ENCODE measurements at regions not wholly inside any gene's neighbourhood (a gene's known extent, or its start where the extent isn't known, plus 50 kb on each side); places are given as distances from the start of the nearest gene placed in this dataset.
"Not testable (repeated sequence)": the region's sequence is repeated elsewhere in the genome, so short reads cannot be mapped to it uniquely, and the experiment has no call there.

DNA sequence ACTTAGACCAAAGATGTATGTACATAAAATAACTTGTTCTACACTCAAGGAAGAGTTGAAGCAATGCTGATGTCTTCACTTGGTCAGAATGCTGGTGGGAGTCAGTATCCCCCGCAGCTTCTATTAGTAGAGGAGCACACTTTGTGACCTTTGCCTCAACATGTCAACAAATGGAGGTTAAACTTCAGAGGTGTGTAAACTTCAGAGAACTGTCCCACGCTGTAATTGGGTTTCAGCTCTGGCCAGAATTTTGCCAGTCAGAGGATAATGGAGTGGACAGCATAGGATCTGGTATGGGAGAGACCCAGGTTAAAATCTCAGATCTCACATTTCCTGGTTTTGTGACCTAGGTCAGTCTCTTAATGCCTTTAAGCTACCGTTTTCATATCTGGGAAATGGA lies 107.6 kb upstream of the ZNF644 start:
- no peaks in the 10 kb centered on the region for H3K36me3 Mint-ChIP-seq (ENCODE audit: low read depth)
- peaks cover 9% of the 10 kb centered on the region for H3K4me1 Mint-ChIP-seq (ENCODE audit: low read depth)
- no peaks in the 10 kb centered on the region for H3K9me3 Mint-ChIP-seq
- H3K4me3 Mint-ChIP-seq = no peak overlapping the region
- H3K27ac Mint-ChIP-seq = no peak overlapping the region
- peaks cover 39% of the 10 kb centered on the region for H3K27me3 Mint-ChIP-seq

DNA sequence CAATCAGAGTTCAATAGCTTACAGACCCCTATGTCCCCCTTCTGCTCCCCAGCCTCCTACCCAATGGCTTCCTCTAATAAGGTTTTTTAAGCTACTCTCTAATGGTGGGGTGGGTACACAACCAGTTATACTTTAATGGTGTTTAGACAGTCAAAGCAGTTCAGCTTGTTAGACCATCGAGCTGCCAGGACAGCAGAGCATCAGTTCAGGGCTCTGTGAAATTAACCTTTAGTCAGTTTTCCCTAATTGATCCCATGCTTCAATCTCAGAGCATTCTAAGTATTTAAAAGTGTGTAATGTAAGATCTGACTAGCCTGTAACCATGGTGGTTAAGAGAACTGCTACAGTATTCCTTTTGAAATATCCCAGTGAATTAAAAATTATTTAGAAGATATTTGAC lies 107.2 kb upstream of the ZNF644 start:
- H3K4me1 Mint-ChIP-seq (ENCODE audit: low read depth) = peaks cover 13% of the 10 kb centered on the region
- H3K27ac Mint-ChIP-seq = no peak overlapping the region
- peaks cover 37% of the 10 kb centered on the region for H3K27me3 Mint-ChIP-seq

DNA sequence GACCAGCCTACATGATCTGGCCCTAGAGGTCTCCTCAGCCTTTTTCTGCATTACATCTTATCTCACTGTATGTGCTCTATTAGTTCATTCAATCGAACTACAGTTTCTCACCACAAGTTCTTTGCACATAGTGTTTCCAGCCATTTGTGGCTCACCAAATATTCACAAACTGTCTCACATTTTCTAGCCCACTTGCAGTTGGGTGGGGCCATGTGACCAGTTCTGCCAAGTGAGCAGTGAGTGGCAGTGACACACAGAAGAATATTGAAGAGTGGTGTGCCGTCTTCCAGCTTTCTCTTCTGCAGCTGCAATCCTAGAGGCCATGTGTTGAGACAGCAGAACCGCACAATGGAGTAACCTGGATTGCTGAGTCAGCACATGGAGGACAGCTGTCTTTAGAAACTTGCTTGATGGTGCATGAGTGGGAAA lies 103.2 kb upstream of the ZNF644 start:
- H3K4me1 Mint-ChIP-seq (ENCODE audit: low read depth) = peaks cover 23% of the 10 kb centered on the region
- peaks cover 30% of the 10 kb centered on the region for H3K27me3 Mint-ChIP-seq
- H3K9me3 Mint-ChIP-seq = no peaks in the 10 kb centered on the region
- H3K4me3 Mint-ChIP-seq = peak overlapping the region; percentile 47
- no peaks in the 10 kb centered on the region for H3K36me3 Mint-ChIP-seq (ENCODE audit: low read depth)
- H3K27ac Mint-ChIP-seq = peak overlapping the region; percentile 92

More for the DNA sequence above, 107.2 kb upstream of the ZNF644 start:
- H3K4me3 Mint-ChIP-seq = no peak overlapping the region
- no peaks in the 10 kb centered on the region for H3K9me3 Mint-ChIP-seq
- no peaks in the 10 kb centered on the region for H3K36me3 Mint-ChIP-seq (ENCODE audit: low read depth)

DNA sequence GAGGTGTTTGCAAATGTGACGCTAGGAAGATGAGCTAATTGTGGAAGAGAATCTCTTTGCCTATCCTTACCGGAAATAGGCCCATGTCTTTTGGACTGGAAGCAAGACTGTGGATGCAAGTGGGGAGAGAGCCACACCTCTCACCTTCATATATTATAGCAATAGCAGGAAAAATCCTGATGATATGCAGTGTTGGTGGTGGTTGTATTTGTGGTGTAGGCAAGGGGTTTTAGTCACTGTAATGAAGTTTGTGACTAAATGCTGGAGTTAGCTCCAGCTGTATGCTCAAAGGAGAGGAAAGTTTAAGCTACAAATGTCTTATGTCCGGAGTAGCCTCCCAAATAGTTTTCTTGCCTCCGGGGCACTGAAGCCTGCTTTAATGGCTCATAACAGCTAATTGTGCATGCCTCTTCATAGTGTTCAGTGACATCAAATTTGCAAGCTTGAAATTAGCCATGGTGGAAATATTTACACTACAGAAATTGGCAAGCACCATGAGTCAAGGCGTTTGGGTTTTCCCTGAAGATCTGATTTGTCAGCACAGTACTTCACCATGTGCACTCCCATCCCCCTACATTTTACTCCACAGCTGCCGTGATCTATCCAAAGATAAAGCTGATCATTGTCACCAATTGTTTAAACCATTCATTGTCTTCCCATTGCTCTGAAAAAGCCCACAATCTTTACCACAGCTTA lies 102.6 kb upstream of the ZNF644 start:
- no peaks in the 10 kb centered on the region for H3K36me3 Mint-ChIP-seq (ENCODE audit: low read depth)
- H3K4me1 Mint-ChIP-seq (ENCODE audit: low read depth) = peaks cover 23% of the 10 kb centered on the region
- peaks cover 27% of the 10 kb centered on the region for H3K27me3 Mint-ChIP-seq
- H3K4me3 Mint-ChIP-seq = peak overlapping the region; percentile 47
- no peaks in the 10 kb centered on the region for H3K9me3 Mint-ChIP-seq
- peak overlapping the region; percentile 92 for H3K27ac Mint-ChIP-seq

DNA sequence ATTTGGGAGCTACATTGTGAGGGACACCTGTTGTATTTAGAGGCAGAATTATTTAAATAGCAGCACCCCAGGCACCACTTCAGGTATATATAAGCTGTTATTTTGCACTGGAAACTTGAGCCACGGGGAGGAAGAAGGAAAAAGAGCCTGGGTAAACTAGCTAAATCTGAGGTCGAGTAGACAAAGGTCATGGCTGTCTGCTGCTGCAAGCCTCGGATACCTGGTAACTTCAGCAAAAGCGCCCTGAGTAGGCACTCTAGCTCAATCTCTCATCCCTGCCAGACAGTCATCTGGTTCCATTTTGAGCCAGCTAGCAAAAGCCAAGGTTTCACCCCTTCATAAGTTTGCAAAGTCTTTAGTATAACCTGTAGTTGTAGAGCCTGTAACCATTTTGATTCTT lies 101.9 kb upstream of the ZNF644 start:
- Mint-ChIP-seq H3K27me3 (peaks cover 22% of the 10 kb centered on the region), H3K27ac (peak overlapping the region; percentile 92), H3K9me3 (no peaks in the 10 kb centered on the region), H3K4me3 (no peak overlapping the region), H3K36me3 (ENCODE audit: low read depth) (no peaks in the 10 kb centered on the region), H3K4me1 (ENCODE audit: low read depth) (peaks cover 23% of the 10 kb centered on the region)

DNA sequence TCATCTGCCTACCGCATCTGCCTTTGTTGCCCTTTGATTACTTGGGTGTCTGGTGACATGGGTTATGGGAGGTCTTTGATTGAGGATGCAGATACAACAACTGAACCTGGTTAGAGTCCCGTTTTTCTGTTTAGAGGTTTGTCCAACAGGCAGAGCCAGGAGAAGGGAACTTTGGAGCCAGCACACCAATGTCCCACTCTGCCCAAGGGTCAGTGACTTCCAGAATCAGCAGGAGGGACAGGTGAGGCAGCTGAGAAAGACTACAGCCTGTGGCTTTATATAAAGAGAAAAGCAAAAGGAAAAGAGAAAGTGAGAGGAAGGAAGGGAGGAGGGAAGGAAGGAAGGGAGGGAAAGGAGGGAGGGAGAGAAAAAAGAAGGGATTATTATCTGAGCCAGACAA lies 101.5 kb upstream of the ZNF644 start:
- Mint-ChIP-seq H3K9me3 (no peaks in the 10 kb centered on the region), H3K36me3 (ENCODE audit: low read depth) (no peaks in the 10 kb centered on the region), H3K27me3 (peaks cover 22% of the 10 kb centered on the region), H3K4me1 (ENCODE audit: low read depth) (peaks cover 23% of the 10 kb centered on the region), H3K27ac (no peak overlapping the region), H3K4me3 (no peak overlapping the region)

DNA sequence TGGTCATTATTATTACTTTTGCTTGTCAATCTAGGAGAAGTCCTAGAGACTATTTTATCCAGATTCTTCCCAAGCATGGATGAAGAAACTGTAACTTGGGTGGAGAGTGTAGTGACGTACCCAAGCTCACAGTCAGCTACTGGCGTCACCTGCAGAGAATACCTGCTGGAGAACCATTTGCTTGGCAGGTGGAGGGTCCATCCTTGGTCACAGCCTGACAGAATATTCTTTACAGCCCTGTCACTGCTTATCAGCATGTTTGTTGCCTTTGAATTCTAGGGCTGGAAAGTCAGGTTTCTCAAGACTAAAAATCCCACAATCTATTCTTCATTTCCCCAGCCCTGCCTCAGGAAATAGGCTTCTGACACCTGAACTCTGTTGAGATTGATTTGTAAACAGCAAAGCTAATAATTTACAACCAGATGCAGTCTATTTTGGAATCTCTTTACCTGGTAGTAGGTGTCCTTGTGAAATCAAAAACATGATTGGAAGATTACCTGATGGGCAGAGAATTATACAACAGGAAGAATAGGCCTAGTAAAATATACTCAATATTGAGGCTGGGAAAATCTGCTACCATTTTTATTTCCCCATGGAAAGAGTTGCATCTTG lies 100.4 kb upstream of the ZNF644 start:
- Mint-ChIP-seq H3K36me3 (ENCODE audit: low read depth) (no peaks in the 10 kb centered on the region), H3K9me3 (no peaks in the 10 kb centered on the region), H3K27ac (no peak overlapping the region), H3K4me3 (no peak overlapping the region), H3K4me1 (ENCODE audit: low read depth) (peaks cover 24% of the 10 kb centered on the region), H3K27me3 (peaks cover 16% of the 10 kb centered on the region)

DNA sequence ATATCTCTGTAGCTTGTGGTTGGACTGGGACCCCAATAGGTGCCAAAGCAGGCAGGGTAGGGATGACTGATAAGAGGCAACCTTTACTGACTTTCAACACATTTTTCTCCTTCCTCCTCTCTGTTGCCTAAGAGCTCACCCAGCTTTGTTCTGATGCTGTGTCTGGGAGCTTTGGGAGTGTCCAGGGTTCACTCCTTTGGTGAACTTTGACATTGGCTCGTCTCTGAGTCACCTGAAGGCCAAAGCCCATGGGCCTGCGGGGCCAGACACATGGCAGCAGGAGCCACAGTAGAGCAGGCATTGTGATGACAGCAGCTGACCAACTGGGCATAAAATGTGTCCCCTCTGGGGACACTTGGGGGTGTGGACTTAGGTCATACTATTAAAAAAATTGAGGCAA lies 99.5 kb upstream of the ZNF644 start:
- no peaks in the 10 kb centered on the region for H3K36me3 Mint-ChIP-seq (ENCODE audit: low read depth)
- H3K4me1 Mint-ChIP-seq (ENCODE audit: low read depth) = peaks cover 31% of the 10 kb centered on the region
- no peak overlapping the region for H3K4me3 Mint-ChIP-seq
- H3K27ac Mint-ChIP-seq = no peak overlapping the region
- H3K9me3 Mint-ChIP-seq = no peaks in the 10 kb centered on the region
- H3K27me3 Mint-ChIP-seq = peaks cover 9% of the 10 kb centered on the region

DNA sequence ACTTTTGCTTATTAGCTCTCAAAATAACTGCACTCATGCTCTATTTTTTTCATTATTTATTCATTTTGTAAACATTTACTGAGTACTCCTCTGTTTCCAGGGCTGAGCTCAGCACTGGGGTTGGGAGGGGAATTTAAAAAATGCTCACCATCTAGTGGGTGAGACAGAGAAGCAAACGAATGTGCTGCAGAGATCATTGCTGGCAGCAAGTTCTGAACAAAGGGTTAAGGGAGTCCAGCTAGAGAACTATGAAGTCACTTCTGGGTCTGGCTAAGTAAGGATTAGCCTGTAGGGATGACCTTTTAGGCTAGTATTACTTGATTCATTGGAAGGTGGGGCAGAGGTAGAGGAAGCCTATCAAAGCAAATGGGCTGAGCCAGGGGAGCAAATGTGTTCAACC lies 99.1 kb upstream of the ZNF644 start:
- Mint-ChIP-seq H3K27ac (no peak overlapping the region), H3K36me3 (ENCODE audit: low read depth) (no peaks in the 10 kb centered on the region), H3K4me1 (ENCODE audit: low read depth) (peaks cover 31% of the 10 kb centered on the region), H3K9me3 (no peaks in the 10 kb centered on the region), H3K4me3 (no peak overlapping the region), H3K27me3 (peaks cover 9% of the 10 kb centered on the region)

DNA sequence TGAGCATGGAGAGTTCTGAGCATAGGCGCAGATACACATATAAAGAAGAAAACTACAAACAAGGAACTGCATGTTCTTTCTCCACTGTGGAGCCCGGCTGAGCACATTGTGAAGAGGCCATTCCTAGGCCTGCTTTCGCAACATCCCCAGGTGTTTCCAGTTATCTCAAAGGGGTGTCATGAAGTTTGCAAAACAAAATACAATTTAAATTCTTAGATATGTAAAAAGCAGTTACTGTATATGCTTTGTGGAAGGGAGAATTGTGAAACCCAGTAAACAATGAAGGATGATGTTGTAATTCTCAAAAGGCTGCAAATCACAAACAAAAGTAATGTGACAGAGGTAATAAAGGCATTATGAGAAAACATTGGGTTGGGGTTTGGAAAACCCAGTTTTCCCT lies 98.6 kb upstream of the ZNF644 start:
- Mint-ChIP-seq H3K36me3 (ENCODE audit: low read depth) (no peaks in the 10 kb centered on the region), H3K4me1 (ENCODE audit: low read depth) (peaks cover 31% of the 10 kb centered on the region), H3K9me3 (no peaks in the 10 kb centered on the region), H3K27ac (no peak overlapping the region), H3K27me3 (peaks cover 9% of the 10 kb centered on the region), H3K4me3 (no peak overlapping the region)

DNA sequence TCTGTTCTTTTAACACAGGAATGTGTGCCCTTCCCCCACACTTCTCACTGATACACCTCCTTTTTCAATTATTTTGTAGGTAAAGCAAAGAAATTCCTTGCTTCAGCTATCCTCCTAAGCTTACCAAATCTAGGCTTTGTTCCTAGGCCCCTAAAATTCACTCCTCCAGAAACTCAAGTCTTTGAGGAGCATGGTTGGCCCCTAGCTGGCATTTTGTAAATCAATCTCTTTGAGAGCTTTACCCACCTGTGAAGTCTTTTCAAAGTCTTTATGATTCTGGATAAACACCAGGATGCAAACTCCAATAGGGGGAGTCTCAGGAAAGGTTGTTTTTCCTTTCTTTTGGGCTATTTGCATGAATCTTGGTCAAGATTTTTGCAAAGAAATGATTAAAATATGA lies 82.9 kb upstream of the ZNF644 start:
- Mint-ChIP-seq H3K9me3 (no peaks in the 10 kb centered on the region), H3K36me3 (ENCODE audit: low read depth) (no peaks in the 10 kb centered on the region), H3K4me1 (ENCODE audit: low read depth) (peaks cover 9% of the 10 kb centered on the region), H3K27me3 (peaks cover 27% of the 10 kb centered on the region), H3K4me3 (no peak overlapping the region), H3K27ac (no peak overlapping the region)

DNA sequence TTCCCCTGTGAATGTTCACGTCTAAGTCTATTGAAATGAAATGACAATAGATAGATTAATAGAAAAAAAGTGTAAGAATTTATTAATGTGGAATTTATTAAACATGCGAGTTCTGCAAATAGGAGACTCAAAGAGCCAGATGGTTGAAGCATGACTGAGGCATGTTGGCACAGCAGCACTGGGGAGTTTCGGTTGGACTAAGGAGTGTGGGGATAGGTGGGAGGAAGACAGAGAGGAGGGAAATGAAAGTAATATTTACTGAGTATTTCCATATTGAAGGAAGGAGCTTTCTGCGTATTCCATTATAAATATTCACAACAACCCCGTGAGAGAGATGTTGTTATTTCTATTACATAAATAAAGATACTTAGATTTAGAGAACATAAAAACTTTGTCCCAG lies 79.5 kb upstream of the ZNF644 start:
- Mint-ChIP-seq H3K4me1 (ENCODE audit: low read depth) (peaks cover 9% of the 10 kb centered on the region), H3K36me3 (ENCODE audit: low read depth) (no peaks in the 10 kb centered on the region)

DNA sequence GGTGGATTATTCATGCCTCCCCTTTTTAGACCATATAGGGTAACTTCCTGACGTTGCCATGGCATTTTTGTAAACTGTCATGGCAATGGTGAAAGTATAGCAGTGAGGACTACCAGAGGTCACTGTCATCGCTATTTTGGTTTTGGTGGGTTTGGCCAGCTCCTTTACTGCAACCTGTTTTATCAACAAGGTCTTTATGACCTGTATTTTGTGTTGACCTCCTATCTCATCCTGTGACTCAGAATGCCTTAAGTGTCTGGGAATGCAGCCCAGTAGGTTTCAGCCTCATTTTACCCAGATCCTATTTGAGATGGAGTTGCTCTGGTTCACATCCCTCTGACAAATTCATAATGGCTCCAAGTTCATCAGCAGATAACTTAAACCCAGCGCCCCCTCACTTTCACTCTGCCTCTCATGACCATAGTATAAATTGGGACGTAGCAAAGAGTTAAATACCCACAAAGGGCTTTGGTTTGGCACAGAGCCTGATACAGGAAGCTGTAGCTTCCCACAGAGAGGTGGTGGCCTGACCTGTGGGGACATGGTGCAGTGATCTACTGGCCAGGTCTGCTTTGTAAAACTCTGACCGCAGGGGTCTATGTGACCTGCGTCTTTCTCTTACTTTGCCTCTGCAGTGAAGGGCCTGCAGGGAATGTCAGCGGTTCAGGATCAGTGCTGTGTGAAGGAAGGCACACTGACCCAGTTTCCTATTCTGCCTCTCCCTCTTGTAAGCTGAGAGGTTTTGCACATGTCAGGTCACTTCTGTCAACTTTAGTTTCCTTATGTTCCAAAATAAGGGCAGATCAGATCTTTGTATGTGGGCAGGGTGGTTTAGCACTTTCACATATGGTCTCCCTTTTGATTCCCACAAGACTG lies 78.1 kb upstream of the ZNF644 start:
- Mint-ChIP-seq H3K27ac (no peak overlapping the region), H3K9me3 (no peaks in the 10 kb centered on the region), H3K36me3 (ENCODE audit: low read depth) (no peaks in the 10 kb centered on the region), H3K4me3 (no peak overlapping the region), H3K27me3 (peaks cover 20% of the 10 kb centered on the region), H3K4me1 (ENCODE audit: low read depth) (peaks cover 9% of the 10 kb centered on the region)

More for the DNA sequence above, 79.5 kb upstream of the ZNF644 start:
- Mint-ChIP-seq H3K9me3 (no peaks in the 10 kb centered on the region), H3K27me3 (peaks cover 24% of the 10 kb centered on the region), H3K27ac (no peak overlapping the region), H3K4me3 (no peak overlapping the region)

DNA sequence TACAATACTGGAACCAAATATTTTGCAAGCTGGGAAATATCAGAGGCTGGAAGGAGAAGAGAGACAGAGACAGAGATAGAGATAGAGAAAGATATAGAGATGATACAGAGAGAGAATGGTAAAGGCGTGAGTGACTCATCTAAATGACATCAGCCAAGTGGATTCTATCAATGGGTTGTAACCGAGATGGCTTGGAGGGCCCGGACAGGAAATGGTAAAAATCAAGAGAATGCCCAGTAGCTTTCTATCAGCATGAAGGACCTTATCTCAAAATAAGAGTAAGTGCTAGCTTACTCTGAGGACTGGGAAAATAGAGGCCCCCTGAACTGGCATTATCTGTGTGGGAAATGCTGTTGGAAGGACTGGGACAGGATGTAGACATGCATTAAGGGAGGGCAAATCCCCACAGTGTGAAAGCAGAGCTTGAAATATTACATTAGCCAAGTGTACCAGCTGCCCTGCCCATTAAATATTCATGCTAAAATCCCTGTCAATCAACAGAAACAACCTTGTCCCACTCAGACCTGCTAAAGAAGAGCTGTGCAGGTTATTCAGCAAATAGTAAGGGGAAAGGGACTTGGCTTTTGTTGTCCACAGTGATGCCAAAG lies 76.6 kb upstream of the ZNF644 start:
- H3K27ac Mint-ChIP-seq = no peak overlapping the region
- H3K36me3 Mint-ChIP-seq (ENCODE audit: low read depth) = no peaks in the 10 kb centered on the region
- H3K9me3 Mint-ChIP-seq = no peaks in the 10 kb centered on the region
- H3K4me3 Mint-ChIP-seq = no peak overlapping the region
- H3K4me1 Mint-ChIP-seq (ENCODE audit: low read depth) = peaks cover 9% of the 10 kb centered on the region
- peaks cover 24% of the 10 kb centered on the region for H3K27me3 Mint-ChIP-seq

DNA sequence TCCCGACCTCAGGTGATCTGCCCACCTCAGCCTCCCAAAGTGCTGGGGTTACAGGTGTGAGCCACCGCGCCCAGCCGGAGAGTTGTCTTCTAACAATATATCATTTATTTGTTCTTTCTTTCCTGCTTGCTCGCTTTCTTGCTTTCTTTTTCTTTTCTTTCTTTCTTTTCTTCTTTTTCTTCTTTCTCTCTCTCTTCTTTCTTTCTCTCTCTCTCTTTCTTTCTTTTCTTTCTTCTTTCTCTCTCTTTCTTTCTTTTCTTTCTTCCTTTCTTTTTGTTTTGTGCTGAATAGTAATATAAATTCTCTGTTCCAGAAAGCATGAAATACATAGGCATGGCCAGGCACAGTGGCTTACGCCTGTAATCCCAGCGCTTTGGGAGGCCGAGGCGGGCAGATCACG lies 73.5 kb upstream of the ZNF644 start:
- H3K4me1 Mint-ChIP-seq (ENCODE audit: low read depth); H3K4me3 Mint-ChIP-seq: not testable (repeated sequence)

More for the DNA sequence above, 73.5 kb upstream of the ZNF644 start:
- H3K27me3 Mint-ChIP-seq = peaks cover 29% of the 10 kb centered on the region
- H3K9me3 Mint-ChIP-seq; H3K36me3 Mint-ChIP-seq (ENCODE audit: low read depth); H3K27ac Mint-ChIP-seq: not testable (repeated sequence)

Measured in stimulated activated naive CD8-positive, alpha-beta T cell treated with anti-CD3 and anti-CD28 coated beads, Interleukin-15, Interleukin-2, amounts not matched to agents 100 ng/mL and 50 ng/mL, for 24 hours (primary cell).